Neural cell (in vitro differentiated cells): ENCODE measurements at regions not wholly inside any gene's neighbourhood (a gene's known extent, or its start where the extent isn't known, plus 50 kb on each side); places are given as distances from the start of the nearest gene placed in this dataset.

Source experiments
- H2AFZ ChIP-seq: fragments of 200-600, 300-800 bp; sonication (generic), shearing (Covaris generic); 2 replicates; pipeline ENCODE4 v1.6.0; 2014; ENCODE audit warnings: low read depth, mild to moderate bottlenecking, antibody characterized with exemption, low read length, moderate library complexity
- H3F3A ChIP-seq: fragments of 200-600 bp; shearing (Covaris generic); 2 replicates; pipeline ENCODE4 v1.6.1; 2016; ENCODE audit warnings: mild to moderate bottlenecking, moderate library complexity, mixed read lengths, antibody characterized with exemption, low read length; ENCODE audit not compliant: insufficient read depth, poor library complexity, severe bottlenecking
- H3K27ac ChIP-seq: fragments of 200-600, 300-800 bp; sonication (generic), shearing (Covaris generic); 2 replicates; pipeline ENCODE4 v1.5.1; 2014; ENCODE audit warnings: mild to moderate bottlenecking, low read length, moderate library complexity
- H3K27me3 ChIP-seq: fragments of 300-800, 200-600 bp; sonication (generic), shearing (Covaris generic); 2 replicates; pipeline ENCODE4 v1.6.0; 2014; ENCODE audit warnings: mild to moderate bottlenecking, low read depth, low read length, moderate library complexity; ENCODE audit not compliant: insufficient read depth
- H3K36me3 ChIP-seq: fragments of 300-800, 200-600 bp; sonication (generic), shearing (Covaris generic); 2 replicates; pipeline ENCODE4 v1.5.1; 2014; ENCODE audit warnings: mild to moderate bottlenecking, antibody characterized with exemption, low read length, moderate library complexity; ENCODE audit not compliant: insufficient read depth
- H3K4me2 ChIP-seq: fragments of 300-800, 200-600 bp; sonication (generic), shearing (Covaris generic); 2 replicates; pipeline ENCODE4 v1.6.0; 2014; ENCODE audit warnings: mild to moderate bottlenecking, low read length
- H3K4me3 ChIP-seq: fragments of 300-800, 200-600 bp; sonication (generic), shearing (Covaris generic); 2 replicates; pipeline ENCODE4 v1.5.1; 2014; ENCODE audit warnings: mild to moderate bottlenecking, low read length, moderate library complexity
- H3K79me2 ChIP-seq: fragments of 200-600 bp; shearing (Covaris generic); replicated peaks from 2 replicates; pipeline ENCODE4 v1.6.0; 2014; ENCODE audit warnings: mild to moderate bottlenecking, low read length, moderate library complexity; ENCODE audit not compliant: insufficient read depth
- H3K9ac ChIP-seq: fragments of 300-800, 200-600 bp; sonication (generic), shearing (Covaris generic); 2 replicates; pipeline ENCODE4 v1.6.1; 2016; ENCODE audit warnings: mild to moderate bottlenecking, low read length, mixed read lengths
- H3K9me2 ChIP-seq: fragments of 200-600 bp; shearing (Covaris generic); 2 replicates; pipeline ENCODE4 v1.6.1; 2016; ENCODE audit warnings: mild to moderate bottlenecking, low read length, mixed read lengths; ENCODE audit not compliant: insufficient read depth
- H3K9me3 ChIP-seq: fragments of 200-600, 300-800 bp; sonication (generic), shearing (Covaris generic); 2 replicates; pipeline ENCODE4 v1.6.1; 2016; ENCODE audit warnings: mild to moderate bottlenecking, mixed run types, low read length, moderate library complexity, mixed read lengths
- H4K20me1 ChIP-seq: fragments of 200-600 bp; shearing (Covaris generic); 2 replicates; pipeline ENCODE4 v1.6.1; 2016; ENCODE audit warnings: mild to moderate bottlenecking, mixed run types; ENCODE audit not compliant: insufficient read depth
- EP300 ChIP-seq: fragments of 450-650 bp; conservative IDR thresholded peaks from 2 replicates; pipeline ENCODE4 v1.6.1; 2014; ENCODE audit warnings: antibody characterized with exemption, mild to moderate bottlenecking, moderate library complexity; ENCODE audit not compliant: poor library complexity, severe bottlenecking
- EZH2 ChIP-seq: fragments of 200-600, 300-800 bp; shearing (Covaris generic), sonication (generic); IDR thresholded peaks from 2 replicates; pipeline ENCODE4 v1.6.1; 2014; ENCODE audit warnings: antibody characterized with exemption, low read length, borderline replicate concordance, mild to moderate bottlenecking; ENCODE audit not compliant: insufficient read depth, poor library complexity, severe bottlenecking
- MXI1 ChIP-seq: fragments of 450-650 bp; conservative IDR thresholded peaks from 2 replicates; pipeline ENCODE4 v1.6.1; 2014; ENCODE audit warnings: antibody characterized with exemption, mild to moderate bottlenecking; ENCODE audit not compliant: poor library complexity, severe bottlenecking
- POLR2AphosphoS5 ChIP-seq: IDR thresholded peaks from 2 replicates; pipeline ENCODE4 v1.6.1; 2012
- RAD21 ChIP-seq: fragments of 450-650 bp; conservative IDR thresholded peaks from 2 replicates; pipeline ENCODE4 v1.6.1; 2014; ENCODE audit warnings: antibody characterized with exemption, mild to moderate bottlenecking, moderate library complexity
- SMC3 ChIP-seq: fragments of 450-650 bp; conservative IDR thresholded peaks from 2 replicates; pipeline ENCODE4 v1.6.1; 2014; ENCODE audit warnings: antibody characterized with exemption, mild to moderate bottlenecking, moderate library complexity; ENCODE audit not compliant: poor library complexity
- TAF1 ChIP-seq: IDR thresholded peaks from 2 replicates; pipeline ENCODE4 v1.6.1; 2012; ENCODE audit warnings: low read depth
- TF ChIP-seq, protein P1 (sequence below): IDR thresholded peaks from 2 replicates; pipeline ENCODE4 v1.6.1; 2012; ENCODE audit warnings: borderline replicate concordance
- TF ChIP-seq, protein P2 (sequence below): fragments of 450-650 bp; IDR thresholded peaks from 2 replicates; pipeline ENCODE4 v1.5.1; 2014; ENCODE audit warnings: antibody characterized with exemption, mild to moderate bottlenecking, moderate library complexity; ENCODE audit not compliant: poor library complexity, severe bottlenecking

DNA sequence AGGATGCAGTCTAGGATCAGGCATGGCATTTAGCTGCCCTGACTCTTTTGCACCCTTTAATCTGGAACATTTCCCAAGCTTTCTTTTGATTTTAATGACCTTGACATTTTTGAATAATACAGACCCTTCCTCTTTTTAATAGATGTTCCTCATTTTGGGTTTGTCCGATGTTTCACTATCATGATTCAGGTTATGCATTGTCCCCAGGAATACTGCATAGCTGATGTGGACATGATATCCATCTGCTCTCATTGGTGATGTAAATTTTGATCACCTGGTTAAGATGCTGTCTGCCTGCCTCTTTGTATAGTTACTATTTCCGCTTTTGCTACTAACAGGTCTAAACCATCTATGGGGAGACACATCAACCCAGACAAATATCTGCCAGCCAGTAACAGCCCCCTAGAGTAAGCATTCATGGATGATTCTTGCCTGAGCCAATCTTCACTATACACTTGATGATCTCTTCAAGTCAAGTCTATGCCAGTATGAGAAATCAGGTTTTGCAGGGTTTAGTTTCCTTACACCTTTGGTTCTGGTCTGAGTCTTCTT, 50.6 kb upstream of the ULK4 start:
- Histone ChIP-seq H3K4me2 (no peak overlapping the region), H3F3A (no peaks in the 10 kb centered on the region), H4K20me1 (no peaks in the 10 kb centered on the region), H3K27ac (no peak overlapping the region), H3K4me3 (peak overlapping the region; percentile 59), H3K79me2 (peaks cover 26% of the 10 kb centered on the region), H2AFZ (no peak overlapping the region), H3K36me3 (no peaks in the 10 kb centered on the region), H3K9ac (no peak overlapping the region), H3K9me2 (no peaks in the 10 kb centered on the region), H3K27me3 (no peaks in the 10 kb centered on the region), H3K9me3 (no peaks in the 10 kb centered on the region)
- TF ChIP-seq EZH2 (no peak), TAF1 (no peak), RAD21 (no peak), POLR2AphosphoS5 (no peak), EP300 (no peak), SMC3 (no peak), MXI1 (no peak)
- TF ChIP-seq, protein P1, sequence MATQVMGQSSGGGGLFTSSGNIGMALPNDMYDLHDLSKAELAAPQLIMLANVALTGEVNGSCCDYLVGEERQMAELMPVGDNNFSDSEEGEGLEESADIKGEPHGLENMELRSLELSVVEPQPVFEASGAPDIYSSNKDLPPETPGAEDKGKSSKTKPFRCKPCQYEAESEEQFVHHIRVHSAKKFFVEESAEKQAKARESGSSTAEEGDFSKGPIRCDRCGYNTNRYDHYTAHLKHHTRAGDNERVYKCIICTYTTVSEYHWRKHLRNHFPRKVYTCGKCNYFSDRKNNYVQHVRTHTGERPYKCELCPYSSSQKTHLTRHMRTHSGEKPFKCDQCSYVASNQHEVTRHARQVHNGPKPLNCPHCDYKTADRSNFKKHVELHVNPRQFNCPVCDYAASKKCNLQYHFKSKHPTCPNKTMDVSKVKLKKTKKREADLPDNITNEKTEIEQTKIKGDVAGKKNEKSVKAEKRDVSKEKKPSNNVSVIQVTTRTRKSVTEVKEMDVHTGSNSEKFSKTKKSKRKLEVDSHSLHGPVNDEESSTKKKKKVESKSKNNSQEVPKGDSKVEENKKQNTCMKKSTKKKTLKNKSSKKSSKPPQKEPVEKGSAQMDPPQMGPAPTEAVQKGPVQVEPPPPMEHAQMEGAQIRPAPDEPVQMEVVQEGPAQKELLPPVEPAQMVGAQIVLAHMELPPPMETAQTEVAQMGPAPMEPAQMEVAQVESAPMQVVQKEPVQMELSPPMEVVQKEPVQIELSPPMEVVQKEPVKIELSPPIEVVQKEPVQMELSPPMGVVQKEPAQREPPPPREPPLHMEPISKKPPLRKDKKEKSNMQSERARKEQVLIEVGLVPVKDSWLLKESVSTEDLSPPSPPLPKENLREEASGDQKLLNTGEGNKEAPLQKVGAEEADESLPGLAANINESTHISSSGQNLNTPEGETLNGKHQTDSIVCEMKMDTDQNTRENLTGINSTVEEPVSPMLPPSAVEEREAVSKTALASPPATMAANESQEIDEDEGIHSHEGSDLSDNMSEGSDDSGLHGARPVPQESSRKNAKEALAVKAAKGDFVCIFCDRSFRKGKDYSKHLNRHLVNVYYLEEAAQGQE: no peak
- TF ChIP-seq, protein P2, sequence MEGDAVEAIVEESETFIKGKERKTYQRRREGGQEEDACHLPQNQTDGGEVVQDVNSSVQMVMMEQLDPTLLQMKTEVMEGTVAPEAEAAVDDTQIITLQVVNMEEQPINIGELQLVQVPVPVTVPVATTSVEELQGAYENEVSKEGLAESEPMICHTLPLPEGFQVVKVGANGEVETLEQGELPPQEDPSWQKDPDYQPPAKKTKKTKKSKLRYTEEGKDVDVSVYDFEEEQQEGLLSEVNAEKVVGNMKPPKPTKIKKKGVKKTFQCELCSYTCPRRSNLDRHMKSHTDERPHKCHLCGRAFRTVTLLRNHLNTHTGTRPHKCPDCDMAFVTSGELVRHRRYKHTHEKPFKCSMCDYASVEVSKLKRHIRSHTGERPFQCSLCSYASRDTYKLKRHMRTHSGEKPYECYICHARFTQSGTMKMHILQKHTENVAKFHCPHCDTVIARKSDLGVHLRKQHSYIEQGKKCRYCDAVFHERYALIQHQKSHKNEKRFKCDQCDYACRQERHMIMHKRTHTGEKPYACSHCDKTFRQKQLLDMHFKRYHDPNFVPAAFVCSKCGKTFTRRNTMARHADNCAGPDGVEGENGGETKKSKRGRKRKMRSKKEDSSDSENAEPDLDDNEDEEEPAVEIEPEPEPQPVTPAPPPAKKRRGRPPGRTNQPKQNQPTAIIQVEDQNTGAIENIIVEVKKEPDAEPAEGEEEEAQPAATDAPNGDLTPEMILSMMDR: no peak
